ENCODE measurements at regions not wholly inside any gene's neighbourhood (a gene's known extent, or its start where the extent isn't known, plus 50 kb on each side); places are given as distances from the start of the nearest gene placed in this dataset.

DNA sequence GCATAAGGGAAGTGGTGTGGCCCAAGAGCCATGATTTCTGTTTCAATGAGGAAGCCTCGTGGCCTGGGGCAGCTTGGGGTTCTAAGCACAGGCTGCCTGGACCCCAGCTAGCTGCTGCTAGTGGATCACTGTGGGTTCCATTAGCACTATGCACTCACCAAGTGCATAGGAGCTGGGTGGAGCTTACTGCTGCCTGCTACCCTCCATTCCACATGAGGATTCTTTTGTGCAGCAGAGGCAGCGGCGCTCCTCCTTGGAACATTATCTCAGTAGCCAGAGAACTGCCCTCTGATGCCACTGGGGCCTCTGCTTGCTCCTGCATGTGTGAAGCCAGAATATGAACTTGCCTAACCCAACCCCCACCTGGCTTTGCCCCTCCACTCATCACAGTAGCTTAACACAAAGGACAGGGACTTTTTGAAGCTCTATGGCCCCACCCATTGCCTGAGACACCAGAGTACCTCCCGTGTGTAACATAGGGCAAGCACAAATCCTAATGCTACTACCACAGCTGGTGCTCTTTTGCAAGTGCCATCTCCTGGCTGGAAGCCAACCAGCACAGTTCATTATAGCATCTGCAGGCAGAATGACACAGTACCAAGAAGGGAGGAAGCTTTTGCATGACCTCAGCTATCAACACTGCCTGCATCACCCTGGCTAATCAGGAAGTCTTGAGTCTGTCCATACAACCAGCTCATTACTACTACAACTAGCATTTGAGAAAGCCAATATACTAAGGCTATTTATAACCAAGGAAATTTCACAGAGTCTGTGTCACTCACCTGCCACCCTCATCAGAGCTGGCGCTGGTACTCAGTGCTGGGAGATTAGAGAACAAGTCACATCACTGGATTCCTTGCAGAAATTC, 297.0 kb upstream of the GULP1 start:
- TF ChIP-seq, protein P1, sequence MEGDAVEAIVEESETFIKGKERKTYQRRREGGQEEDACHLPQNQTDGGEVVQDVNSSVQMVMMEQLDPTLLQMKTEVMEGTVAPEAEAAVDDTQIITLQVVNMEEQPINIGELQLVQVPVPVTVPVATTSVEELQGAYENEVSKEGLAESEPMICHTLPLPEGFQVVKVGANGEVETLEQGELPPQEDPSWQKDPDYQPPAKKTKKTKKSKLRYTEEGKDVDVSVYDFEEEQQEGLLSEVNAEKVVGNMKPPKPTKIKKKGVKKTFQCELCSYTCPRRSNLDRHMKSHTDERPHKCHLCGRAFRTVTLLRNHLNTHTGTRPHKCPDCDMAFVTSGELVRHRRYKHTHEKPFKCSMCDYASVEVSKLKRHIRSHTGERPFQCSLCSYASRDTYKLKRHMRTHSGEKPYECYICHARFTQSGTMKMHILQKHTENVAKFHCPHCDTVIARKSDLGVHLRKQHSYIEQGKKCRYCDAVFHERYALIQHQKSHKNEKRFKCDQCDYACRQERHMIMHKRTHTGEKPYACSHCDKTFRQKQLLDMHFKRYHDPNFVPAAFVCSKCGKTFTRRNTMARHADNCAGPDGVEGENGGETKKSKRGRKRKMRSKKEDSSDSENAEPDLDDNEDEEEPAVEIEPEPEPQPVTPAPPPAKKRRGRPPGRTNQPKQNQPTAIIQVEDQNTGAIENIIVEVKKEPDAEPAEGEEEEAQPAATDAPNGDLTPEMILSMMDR (conservative IDR thresholded peaks at IDR 0.05; ENCODE audit: low read length): no peak
- TF ChIP-seq EZH2phosphoT487 (IDR thresholded peaks at IDR 0.05; ENCODE audit: borderline replicate concordance, low read depth, low read length): no peak

Measured in OCI-LY7 (cell line).